Stimulated activated CD4-positive, alpha-beta T cell treated with anti-CD3 and anti-CD28 coated beads, TNF-alpha, amount 100 ng/mL, for 48 hours (primary cell): ENCODE measurements at regions not wholly inside any gene's neighbourhood (a gene's known extent, or its start where the extent isn't known, plus 50 kb on each side); places are given as distances from the start of the nearest gene placed in this dataset.

Source experiments
- DNase-seq, 3 donors: peaks; one replicate each; pipeline ENCODE4 v3.0.0-alpha.2; 2020; ENCODE audit warnings: low read depth in 3 of 3

GRCh38 chr1:82451191-82451590, 650.5 kb downstream of the ADGRL2 start:
- no peak for DNase-seq

GRCh38 chr1:82449506-82450057, 648.8 kb downstream of the ADGRL2 start:
- DNase-seq = no peak

DNA sequence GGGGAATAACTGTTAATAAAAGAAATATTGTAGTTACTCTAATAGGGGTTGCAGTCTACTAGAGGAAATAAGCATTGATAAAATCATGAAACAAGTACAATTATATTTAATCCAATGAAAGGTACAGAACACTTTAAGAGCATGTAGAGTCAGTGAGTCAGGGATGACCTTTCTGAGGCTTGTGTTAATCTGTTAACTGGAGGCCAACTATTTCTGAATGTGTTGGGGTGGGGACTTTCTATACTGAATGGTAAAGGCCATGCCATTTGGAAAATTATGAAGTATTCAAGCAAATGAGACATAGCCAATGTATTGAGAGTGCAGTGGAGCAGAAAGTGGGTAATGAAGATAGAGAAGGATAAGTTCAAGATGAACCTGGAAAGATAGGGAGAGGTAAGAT, 646.2 kb downstream of the ADGRL2 start:
- DNase-seq = no peak

GRCh38 chr1:82446236-82446635, 645.5 kb downstream of the ADGRL2 start:
- DNase-seq = no peak

DNA sequence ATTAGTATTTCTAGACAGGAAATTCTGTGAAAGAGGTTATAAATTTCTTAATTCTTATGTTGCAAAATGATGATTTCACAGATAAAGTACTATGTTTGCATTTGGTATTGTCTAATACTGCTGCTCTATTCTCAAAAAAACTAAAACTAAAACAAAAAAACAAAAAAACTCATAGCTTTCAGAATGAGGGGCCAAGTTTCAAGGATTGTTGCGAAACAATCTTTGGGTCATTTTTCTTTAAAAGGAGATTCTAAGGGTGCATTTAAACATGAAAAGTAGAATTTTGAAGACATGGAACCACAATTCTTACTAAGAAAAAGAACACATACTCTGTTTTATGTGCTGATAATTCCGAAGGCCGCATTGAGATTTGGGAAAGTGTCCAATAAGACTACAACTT, 645.1 kb downstream of the ADGRL2 start:
- DNase-seq = no peak

DNA sequence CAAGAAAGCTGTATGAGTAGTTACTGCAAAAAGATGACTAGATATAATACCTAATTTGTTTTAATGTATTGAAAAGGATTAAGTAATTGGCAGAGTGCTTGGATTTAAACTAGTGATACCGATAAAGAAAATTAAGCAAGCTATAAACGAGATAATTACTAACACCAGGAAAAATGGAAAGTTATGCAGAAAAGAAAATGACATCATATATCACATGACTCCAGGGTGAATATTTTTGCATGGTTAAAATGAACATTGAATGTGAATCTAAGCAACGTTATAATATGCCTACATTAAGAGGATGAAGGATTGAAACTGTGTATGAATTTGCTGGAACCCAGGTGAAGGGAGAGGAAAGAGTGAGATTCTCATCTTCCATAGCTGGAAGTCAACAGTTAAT, 644.4 kb downstream of the ADGRL2 start:
- no peak for DNase-seq

GRCh38 chr1:82441402-82441801, 640.7 kb downstream of the ADGRL2 start:
- no peak for DNase-seq

DNA sequence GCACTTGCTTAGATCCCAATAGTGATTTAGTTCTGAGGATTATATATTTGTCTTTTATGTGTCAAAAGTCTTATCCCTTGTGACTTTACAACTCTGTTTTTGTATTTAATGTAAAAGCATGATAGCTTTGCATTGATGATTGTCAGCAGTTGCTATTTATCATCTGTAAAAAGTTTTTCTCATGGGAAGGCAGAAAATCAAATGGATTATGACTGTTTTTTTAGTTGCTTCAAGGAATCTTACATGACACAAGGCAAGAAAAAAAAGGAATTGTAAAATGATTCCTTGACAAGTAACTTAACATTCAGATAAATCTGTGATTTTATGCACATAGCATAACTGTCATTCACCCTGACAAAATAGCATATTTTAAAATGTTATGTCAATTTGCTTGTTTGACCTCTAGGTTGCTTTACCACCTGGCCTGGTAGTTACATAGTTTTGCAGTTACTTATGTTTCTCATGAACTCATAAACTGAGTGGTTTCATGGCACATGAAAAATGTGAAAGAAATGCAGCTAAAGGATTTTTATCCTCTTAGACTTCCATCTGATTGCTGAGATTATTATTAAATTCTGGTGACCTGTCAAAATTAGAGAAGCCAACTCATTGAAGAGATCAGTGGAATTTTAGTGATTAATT, 622.6 kb downstream of the ADGRL2 start:
- no peak for DNase-seq

DNA sequence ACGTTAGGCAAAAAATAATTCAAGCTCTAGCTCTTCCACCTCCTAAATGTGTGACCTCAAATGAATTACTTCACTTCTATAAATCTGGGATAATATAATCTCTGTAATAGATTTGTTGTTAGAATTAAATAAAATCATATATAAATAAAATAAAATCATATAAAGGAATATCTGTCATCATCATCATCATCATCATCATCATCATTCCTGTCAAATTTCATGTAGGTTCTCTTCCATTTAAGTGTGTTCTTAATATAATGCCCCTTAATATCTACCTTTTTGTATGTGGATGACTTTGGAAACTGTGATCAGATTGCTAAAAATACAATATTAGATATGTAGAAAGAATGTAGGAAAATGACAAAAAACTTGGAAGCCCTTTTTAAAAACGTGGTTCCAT, 621.0 kb downstream of the ADGRL2 start:
- no peak for DNase-seq

DNA sequence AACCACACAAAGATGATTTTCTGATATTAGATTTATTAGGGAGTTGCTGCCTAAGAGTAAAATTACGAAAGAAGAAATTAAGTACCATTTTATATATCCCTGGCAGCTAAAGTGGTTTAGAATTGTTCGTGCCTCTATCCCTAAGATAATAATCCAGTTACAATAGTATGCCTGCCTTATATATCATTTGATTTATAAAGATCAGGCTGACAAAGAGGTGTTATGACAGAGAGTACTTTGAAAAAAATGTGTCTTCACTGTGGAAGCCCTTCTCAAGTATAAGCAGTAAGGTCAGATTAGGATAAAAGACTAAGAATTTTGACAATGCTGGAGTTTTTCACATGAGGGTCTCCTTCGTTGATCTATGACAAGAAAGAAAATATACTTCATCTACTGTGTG, 619.9 kb downstream of the ADGRL2 start:
- DNase-seq = no peak

GRCh38 chr1:82411605-82412004, 610.9 kb downstream of the ADGRL2 start:
- no peak for DNase-seq

- DNase-seq = no peak
Measured at GRCh38 chr1:82405333-82405732, 604.6 kb downstream of the ADGRL2 start.

DNA sequence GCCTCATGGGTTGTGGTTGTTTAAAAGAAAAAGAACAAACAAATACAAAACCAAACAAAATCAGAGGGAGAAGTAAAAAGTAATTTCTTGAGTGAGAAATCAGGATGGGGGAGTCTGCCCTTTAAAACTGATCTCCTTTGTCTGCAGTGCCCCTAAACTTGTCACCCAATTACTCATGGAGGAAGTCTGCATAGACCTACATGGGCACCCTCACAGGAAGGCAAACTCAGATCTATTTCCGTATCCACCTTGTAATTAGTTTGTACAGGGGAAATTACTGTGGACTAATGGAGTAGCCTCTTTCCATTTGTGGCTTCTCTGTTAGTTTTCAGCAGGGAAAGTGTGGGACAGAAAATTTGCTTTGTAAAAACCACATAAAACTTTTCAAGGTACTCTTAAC, 600.4 kb downstream of the ADGRL2 start:
- DNase-seq = no peak

DNA sequence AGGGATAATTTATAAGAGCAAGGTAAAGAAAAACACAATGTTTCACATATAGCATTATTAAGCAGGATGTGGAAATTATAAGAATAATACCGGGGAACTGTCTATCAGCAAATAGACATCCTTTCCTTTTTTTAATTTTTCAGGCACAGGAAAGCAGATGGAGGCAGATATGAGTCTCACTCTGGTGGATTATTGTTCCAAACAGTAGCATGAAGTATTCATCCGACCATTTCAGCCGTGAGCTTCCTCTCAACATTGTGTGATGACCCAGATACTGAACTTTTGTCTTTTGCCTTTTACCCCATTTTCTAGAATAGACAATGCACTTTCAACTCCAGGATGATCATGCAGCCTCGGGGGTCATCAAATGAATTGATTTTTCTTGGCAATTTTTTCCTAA, 599.8 kb downstream of the ADGRL2 start:
- DNase-seq = no peak

- DNase-seq = no peak
Measured at GRCh38 chr1:82399093-82399492, 598.4 kb downstream of the ADGRL2 start.

DNA sequence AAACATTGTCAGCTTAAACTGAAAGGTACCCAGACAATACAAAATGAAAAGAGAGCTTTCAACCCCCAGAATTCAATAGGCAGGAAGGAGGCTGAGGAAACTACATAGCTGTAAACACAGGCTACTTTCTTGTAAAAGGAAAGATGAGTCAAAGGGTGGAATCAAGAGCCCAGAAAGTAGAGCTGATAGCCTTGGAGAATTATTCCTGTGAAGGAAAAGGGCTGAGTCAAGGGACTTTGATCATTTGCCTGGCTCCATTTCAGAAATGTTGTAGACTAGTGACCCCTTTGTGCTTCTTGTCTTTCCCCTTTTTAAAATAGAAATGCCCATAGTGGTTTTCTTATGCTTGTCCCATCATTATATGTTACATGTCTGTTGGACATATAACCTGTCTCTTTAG, 597.6 kb downstream of the ADGRL2 start:
- no peak for DNase-seq

DNA sequence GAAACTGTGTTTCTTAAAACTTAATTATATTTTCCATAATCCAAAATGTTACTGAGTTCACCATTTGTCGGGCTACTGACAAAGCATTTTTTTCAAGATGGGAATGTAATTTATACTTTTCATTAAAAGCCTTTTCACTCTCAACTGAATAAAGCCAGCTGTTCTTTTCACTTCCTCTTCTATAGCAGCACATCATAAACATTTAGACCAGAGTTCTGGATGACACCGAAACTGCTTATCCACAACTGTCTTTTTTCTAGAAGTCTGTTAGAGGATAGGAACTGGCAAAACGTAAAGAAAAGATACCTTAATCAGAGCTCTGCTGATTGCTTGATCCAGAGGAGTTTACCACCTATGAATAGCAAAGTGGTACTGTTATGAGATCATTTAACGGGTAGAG, 594.7 kb downstream of the ADGRL2 start:
- DNase-seq = no peak

DNA sequence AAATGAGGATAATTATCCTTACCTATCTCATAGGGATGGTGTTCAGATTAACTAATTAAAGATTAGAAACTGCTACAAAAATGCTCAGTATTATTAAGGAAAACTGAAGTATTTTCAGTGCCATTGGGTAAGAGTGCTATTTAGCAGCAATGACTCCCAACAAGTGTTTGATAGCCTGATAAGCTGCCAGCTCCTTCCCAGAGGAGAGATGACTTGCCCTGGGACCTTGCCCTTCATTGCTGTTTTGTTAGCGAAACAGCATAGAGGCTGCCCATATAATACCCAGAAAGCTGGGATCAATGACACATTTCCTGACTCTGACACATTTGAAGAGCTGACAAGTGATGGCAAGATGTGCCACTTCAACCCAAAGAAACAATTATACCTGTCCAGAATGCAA, 592.2 kb downstream of the ADGRL2 start:
- no peak for DNase-seq

- no peak for DNase-seq
Measured at GRCh38 chr1:82392513-82392912, 591.8 kb downstream of the ADGRL2 start.

- no peak for DNase-seq
Measured at GRCh38 chr1:82391712-82392111, 591.0 kb downstream of the ADGRL2 start.

DNA sequence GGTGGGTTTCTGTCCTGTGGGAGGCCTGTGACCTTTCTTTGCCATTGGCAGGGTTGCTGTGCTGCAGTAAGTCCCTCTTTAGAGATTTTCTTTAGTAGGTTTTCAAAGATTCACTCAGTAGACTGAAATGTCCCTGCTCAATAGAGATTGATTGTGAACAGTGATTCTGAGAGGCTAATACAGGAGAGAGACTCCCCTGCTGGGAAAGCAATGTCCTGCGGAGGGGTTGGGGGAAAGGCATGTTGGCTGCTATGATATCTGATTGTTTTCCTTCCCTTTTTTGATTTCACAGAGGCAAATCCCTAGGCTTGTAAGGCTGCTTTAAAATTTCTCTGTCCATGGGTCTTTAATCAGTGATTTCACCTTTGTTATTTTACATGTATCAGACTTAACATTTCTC, 589.9 kb downstream of the ADGRL2 start:
- no peak for DNase-seq

GRCh38 chr1:82388679-82389078, 587.9 kb downstream of the ADGRL2 start:
- no peak for DNase-seq

GRCh38 chr1:82387012-82387366, 586.3 kb downstream of the ADGRL2 start:
- no peak for DNase-seq

DNA sequence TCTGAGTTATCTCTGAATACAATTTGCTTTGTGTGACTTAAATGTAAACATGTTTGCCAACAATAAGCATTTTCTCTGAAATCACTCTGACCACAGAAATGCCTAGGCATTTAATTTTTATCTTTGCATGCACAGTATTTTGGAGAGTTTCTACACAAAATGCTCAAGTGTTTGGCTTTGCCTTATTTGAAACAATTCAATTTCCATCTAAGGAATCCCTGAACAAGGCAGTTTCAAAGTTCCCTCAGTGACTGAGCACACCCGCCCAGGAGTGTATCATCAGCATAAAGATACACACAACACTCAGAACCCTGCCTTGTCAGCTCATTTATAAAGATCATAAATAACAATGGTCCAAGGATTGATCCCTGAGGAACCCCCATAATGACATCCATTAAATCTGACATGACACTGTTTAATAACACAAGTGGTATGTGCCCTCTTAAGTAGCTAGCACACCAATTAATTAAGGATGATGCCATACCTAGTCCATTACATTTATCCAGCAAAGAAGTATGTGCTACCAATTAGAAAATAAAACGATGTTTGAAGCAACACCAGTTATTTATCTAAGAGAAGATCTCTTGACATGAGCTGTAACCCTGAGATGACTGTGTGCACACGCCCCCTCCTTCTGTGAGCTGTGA, 585.8 kb downstream of the ADGRL2 start:
- DNase-seq = no peak
